ENCODE measurements at regions not wholly inside any gene's neighbourhood (a gene's known extent, or its start where the extent isn't known, plus 50 kb on each side); places are given as distances from the start of the nearest gene placed in this dataset.

- TF ChIP-seq, protein P1, sequence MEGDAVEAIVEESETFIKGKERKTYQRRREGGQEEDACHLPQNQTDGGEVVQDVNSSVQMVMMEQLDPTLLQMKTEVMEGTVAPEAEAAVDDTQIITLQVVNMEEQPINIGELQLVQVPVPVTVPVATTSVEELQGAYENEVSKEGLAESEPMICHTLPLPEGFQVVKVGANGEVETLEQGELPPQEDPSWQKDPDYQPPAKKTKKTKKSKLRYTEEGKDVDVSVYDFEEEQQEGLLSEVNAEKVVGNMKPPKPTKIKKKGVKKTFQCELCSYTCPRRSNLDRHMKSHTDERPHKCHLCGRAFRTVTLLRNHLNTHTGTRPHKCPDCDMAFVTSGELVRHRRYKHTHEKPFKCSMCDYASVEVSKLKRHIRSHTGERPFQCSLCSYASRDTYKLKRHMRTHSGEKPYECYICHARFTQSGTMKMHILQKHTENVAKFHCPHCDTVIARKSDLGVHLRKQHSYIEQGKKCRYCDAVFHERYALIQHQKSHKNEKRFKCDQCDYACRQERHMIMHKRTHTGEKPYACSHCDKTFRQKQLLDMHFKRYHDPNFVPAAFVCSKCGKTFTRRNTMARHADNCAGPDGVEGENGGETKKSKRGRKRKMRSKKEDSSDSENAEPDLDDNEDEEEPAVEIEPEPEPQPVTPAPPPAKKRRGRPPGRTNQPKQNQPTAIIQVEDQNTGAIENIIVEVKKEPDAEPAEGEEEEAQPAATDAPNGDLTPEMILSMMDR (IDR thresholded peaks at IDR 0.05; ENCODE audit: partially characterized antibody, unreplicated experiment) = no peak
- no peak for DNase-seq
- H3K9me3 Mint-ChIP-seq (ENCODE audit: unreplicated experiment) = no peaks in the 10 kb centered on the region
- H3K36me3 Mint-ChIP-seq (ENCODE audit: unreplicated experiment) = no peaks in the 10 kb centered on the region
- H3K27ac Mint-ChIP-seq (ENCODE audit: unreplicated experiment) = no peak overlapping the region
- peaks cover 10% of the 10 kb centered on the region for H3K4me1 Mint-ChIP-seq (ENCODE audit: low read depth, unreplicated experiment)
- H3K27me3 Mint-ChIP-seq (ENCODE audit: unreplicated experiment) = peaks cover 2% of the 10 kb centered on the region
- no peak overlapping the region for H3K4me3 Mint-ChIP-seq (ENCODE audit: unreplicated experiment)
Measured at GRCh38 chr16:51655249-51655648, 504.2 kb upstream of the SALL1 start.

DNA sequence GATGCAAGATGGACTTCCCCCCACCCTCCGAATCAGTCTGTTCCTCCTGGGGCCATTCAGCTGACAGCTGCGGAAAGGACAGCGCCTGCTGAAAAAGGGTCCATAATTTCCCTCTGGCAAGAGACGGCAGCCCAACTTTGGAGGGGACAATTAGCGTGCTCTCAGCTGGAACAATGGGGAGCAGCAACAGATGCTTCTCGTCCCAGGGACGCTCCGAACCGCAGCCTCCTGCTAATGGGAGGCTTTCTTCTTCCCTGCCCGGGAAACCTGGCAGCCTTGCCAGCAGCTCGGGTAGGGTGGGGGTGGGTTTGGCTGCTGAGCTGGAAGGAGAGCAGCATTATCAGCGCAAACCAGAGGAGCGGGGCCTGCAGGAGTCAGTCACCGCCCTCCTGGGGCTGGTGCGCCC is 500.0 kb upstream of the SALL1 start:
- Mint-ChIP-seq H3K36me3 (ENCODE audit: unreplicated experiment) (no peaks in the 10 kb centered on the region), H3K27ac (ENCODE audit: unreplicated experiment) (peak overlapping the region; percentile 90), H3K27me3 (ENCODE audit: unreplicated experiment) (peaks cover 2% of the 10 kb centered on the region), H3K4me3 (ENCODE audit: unreplicated experiment) (peak overlapping the region; percentile 49), H3K9me3 (ENCODE audit: unreplicated experiment) (peaks cover 1% of the 10 kb centered on the region), H3K4me1 (ENCODE audit: low read depth, unreplicated experiment) (peaks cover 14% of the 10 kb centered on the region)
- TF ChIP-seq, protein P1 (IDR thresholded peaks at IDR 0.05; ENCODE audit: partially characterized antibody, unreplicated experiment) = no peak
- DNase-seq = peak; percentile 57

GRCh38 chr16:51649631-51650030 is 498.6 kb upstream of the SALL1 start:
- H3K27ac Mint-ChIP-seq (ENCODE audit: unreplicated experiment) = no peak overlapping the region
- TF ChIP-seq, protein P1 (IDR thresholded peaks at IDR 0.05; ENCODE audit: partially characterized antibody, unreplicated experiment) = no peak
- no peak overlapping the region for H3K4me3 Mint-ChIP-seq (ENCODE audit: unreplicated experiment)
- no peaks in the 10 kb centered on the region for H3K36me3 Mint-ChIP-seq (ENCODE audit: unreplicated experiment)
- no peak for DNase-seq
- peaks cover 2% of the 10 kb centered on the region for H3K27me3 Mint-ChIP-seq (ENCODE audit: unreplicated experiment)
- peaks cover 11% of the 10 kb centered on the region for H3K4me1 Mint-ChIP-seq (ENCODE audit: low read depth, unreplicated experiment)
- H3K9me3 Mint-ChIP-seq (ENCODE audit: unreplicated experiment) = peaks cover 1% of the 10 kb centered on the region

DNA sequence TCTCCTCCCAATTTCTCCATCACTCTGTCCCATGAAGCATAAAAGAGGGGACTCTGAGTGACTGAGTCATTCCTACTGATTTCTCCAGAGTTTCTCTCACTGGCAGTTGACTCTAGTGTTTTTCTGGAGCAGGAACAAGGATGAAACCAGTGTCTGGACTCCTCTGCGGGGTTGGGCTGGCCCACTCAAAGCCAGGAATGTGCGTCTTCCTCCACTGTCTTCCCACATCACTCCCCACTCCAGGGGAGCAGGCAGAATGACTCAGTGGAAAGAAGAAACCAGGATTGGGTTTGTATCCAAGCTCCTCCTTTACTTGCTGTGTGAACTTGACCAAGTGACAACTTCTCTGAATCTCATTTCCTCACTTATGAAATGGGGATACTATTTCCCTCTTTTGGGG is 497.5 kb upstream of the SALL1 start:
- Mint-ChIP-seq H3K27me3 (ENCODE audit: unreplicated experiment) (peaks cover 2% of the 10 kb centered on the region), H3K9me3 (ENCODE audit: unreplicated experiment) (peaks cover 1% of the 10 kb centered on the region), H3K27ac (ENCODE audit: unreplicated experiment) (no peak overlapping the region), H3K4me3 (ENCODE audit: unreplicated experiment) (no peak overlapping the region), H3K4me1 (ENCODE audit: low read depth, unreplicated experiment) (peaks cover 11% of the 10 kb centered on the region), H3K36me3 (ENCODE audit: unreplicated experiment) (no peaks in the 10 kb centered on the region)
- TF ChIP-seq, protein P1 (IDR thresholded peaks at IDR 0.05; ENCODE audit: partially characterized antibody, unreplicated experiment) = no peak
- DNase-seq = no peak

GRCh38 chr16:51641191-51641765 is 490.2 kb upstream of the SALL1 start:
- Mint-ChIP-seq H3K36me3 (ENCODE audit: unreplicated experiment) (no peaks in the 10 kb centered on the region), H3K27ac (ENCODE audit: unreplicated experiment) (no peak overlapping the region), H3K9me3 (ENCODE audit: unreplicated experiment) (peaks cover 2% of the 10 kb centered on the region), H3K4me1 (ENCODE audit: low read depth, unreplicated experiment) (peaks cover 8% of the 10 kb centered on the region), H3K27me3 (ENCODE audit: unreplicated experiment) (peaks cover 2% of the 10 kb centered on the region), H3K4me3 (ENCODE audit: unreplicated experiment) (no peak overlapping the region)
- DNase-seq = no peak
- TF ChIP-seq, protein P1 (IDR thresholded peaks at IDR 0.05; ENCODE audit: partially characterized antibody, unreplicated experiment) = no peak

Measured in glutamatergic neuron (in vitro differentiated cells).